AG04449 (cell line): ENCODE measurements at regions not wholly inside any gene's neighbourhood (a gene's known extent, or its start where the extent isn't known, plus 50 kb on each side); places are given as distances from the start of the nearest gene placed in this dataset.

Source experiments
- CTCF ChIA-PET: fragments of 350-600 bp; formaldehyde crosslinking; extraction: SDS; loops from one replicate; lab custom pipeline; 2021; ENCODE audit warnings: antibody characterized with exemption; lab: Yijun Ruan, JAX
- POLR2A ChIA-PET: fragments of 400-600, 350-600 bp; formaldehyde crosslinking; extraction: SDS; loops from one replicate; lab custom pipeline; 2020; ENCODE audit warnings: antibody characterized with exemption, inconsistent platforms; lab: Yijun Ruan, JAX
- DNase-seq: peaks from one replicate; pipeline ENCODE4 v3.0.0-alpha.2; 2010; ENCODE audit warnings: low read depth, low spot score
- H3K4me3 ChIP-seq: 2 replicates; pipeline ENCODE4 v1.5.1; 2011; ENCODE audit warnings: low read depth, mild to moderate bottlenecking, control low read depth, low read length
- TF ChIP-seq, protein P1 (sequence below): IDR thresholded peaks from one replicate; pipeline ENCODE4 v1.5.1; 2011; ENCODE audit warnings: mild to moderate bottlenecking, moderate library complexity, low read length, control low read depth, inconsistent platforms; ENCODE audit not compliant: insufficient read depth; ENCODE audit errors: missing control alignments

- ChIA-PET POLR2A (no interaction called here), CTCF (no interaction called here)
- H3K4me3 ChIP-seq: no peak overlapping the region
- TF ChIP-seq, protein P1, sequence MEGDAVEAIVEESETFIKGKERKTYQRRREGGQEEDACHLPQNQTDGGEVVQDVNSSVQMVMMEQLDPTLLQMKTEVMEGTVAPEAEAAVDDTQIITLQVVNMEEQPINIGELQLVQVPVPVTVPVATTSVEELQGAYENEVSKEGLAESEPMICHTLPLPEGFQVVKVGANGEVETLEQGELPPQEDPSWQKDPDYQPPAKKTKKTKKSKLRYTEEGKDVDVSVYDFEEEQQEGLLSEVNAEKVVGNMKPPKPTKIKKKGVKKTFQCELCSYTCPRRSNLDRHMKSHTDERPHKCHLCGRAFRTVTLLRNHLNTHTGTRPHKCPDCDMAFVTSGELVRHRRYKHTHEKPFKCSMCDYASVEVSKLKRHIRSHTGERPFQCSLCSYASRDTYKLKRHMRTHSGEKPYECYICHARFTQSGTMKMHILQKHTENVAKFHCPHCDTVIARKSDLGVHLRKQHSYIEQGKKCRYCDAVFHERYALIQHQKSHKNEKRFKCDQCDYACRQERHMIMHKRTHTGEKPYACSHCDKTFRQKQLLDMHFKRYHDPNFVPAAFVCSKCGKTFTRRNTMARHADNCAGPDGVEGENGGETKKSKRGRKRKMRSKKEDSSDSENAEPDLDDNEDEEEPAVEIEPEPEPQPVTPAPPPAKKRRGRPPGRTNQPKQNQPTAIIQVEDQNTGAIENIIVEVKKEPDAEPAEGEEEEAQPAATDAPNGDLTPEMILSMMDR: no peak
- no peak for DNase-seq
Observed at GRCh38 chr18:73045037-73045436, 177.2 kb upstream of the NETO1 start.

DNA sequence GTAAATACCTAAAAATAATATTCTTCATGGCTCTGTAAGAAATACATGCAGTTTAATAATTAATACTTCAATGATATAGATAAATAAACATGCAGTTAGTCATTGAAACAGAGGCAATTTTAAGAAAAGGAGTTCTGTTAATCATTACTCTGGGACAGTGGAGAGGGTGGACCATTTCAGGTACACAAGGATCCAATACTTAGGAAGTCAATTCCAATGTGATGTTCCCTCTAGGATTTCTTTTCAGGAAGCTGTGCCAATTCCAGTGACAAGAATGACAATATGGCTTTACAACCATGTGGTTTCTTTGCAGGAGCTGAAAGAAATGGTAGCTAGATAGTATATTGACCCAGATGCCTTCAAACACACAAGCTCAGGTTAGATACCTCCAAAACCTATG is 175.8 kb upstream of the NETO1 start:
- no peak overlapping the region for H3K4me3 ChIP-seq
- DNase-seq: no peak
- ChIA-PET CTCF (no interaction called here), POLR2A (no interaction called here)
- TF ChIP-seq, protein P1: no peak

GRCh38 chr18:73043211-73043610 is 175.4 kb upstream of the NETO1 start:
- no peak for DNase-seq
- H3K4me3 ChIP-seq: no peak overlapping the region
- ChIA-PET CTCF (no interaction called here), POLR2A (no interaction called here)
- TF ChIP-seq, protein P1: no peak

GRCh38 chr18:73040247-73040646 is 172.5 kb upstream of the NETO1 start:
- TF ChIP-seq, protein P1: no peak
- POLR2A ChIA-PET: no interaction called here

DNA sequence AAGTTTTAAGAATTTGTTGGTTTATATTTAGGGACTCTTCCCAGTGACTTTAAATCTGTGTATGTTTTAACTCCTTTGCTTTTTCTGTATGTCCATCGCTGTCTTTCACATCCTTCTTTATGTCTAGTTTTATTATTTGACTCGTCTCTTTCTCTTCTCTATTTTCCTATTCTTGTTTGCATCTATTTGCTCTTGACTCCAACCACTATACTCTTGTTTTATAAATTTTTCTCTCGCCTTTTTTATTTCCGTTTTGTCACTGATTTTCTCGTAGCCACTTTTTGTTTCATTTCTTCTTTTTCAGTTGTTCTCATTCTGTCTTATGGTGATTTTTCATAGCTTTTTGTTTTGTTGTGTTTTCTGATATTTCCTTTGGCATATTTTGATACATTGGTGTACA is 170.5 kb upstream of the NETO1 start:
- no peak for DNase-seq
- ChIA-PET CTCF (no interaction called here), POLR2A (no interaction called here)
- no peak overlapping the region for H3K4me3 ChIP-seq
- TF ChIP-seq, protein P1: no peak

More at GRCh38 chr18:73040247-73040646, 172.5 kb upstream of the NETO1 start:
- H3K4me3 ChIP-seq: no peak overlapping the region
- CTCF ChIA-PET: no interaction called here
- DNase-seq: no peak

DNA sequence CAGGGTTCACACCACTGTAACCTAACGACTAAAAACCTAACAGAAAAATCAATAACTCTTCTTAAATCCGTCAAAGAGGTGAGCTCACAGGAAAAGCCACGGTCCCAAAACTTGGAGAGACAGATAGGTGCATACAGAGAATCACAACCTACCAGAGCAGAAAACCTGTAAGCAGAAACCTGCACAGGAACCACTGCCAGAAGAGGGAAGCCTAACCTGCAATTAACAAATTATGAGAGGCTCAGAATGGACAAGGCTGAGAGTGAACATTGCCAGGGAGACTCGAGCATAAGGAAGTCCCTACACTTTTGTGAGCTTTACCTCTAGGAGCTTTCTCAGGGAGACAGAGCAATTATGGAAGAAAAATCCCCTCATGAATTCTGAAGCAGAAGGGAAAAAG is 156.2 kb upstream of the NETO1 start:
- ChIA-PET CTCF (no interaction called here), POLR2A (no interaction called here)
- H3K4me3 ChIP-seq: no peak overlapping the region
- TF ChIP-seq, protein P1: no peak
- DNase-seq: no peak
